Bronchial epithelial cell (primary cell): ENCODE measurements at regions not wholly inside any gene's neighbourhood (a gene's known extent, or its start where the extent isn't known, plus 50 kb on each side); places are given as distances from the start of the nearest gene placed in this dataset.

ENCODE experiments used
- DNase-seq: peaks from one replicate; pipeline ENCODE4 v3.0.0-alpha.2; 2010; ENCODE audit warnings: low read depth
- FAIRE-seq: peaks from 2 replicates; lab custom pipeline; 2011; peaks lifted over from hg19 to GRCh38; lab: Jason Lieb, UNC
- H3K27me3 ChIP-seq: 2 replicates; pipeline ENCODE4 v1.5.1; 2011; ENCODE audit warnings: low read length; ENCODE audit not compliant: control insufficient read depth, insufficient read depth
- H3K36me3 ChIP-seq: 2 replicates; pipeline ENCODE4 v1.5.1; 2011; ENCODE audit warnings: low read length; ENCODE audit not compliant: control insufficient read depth, insufficient read depth
- H3K4me3 ChIP-seq: 2 replicates; pipeline ENCODE4 v1.5.1; 2011; ENCODE audit warnings: mild to moderate bottlenecking, low read depth, low read length, control low read depth
- TF ChIP-seq, protein P1 (sequence below): IDR thresholded peaks from 2 replicates; pipeline ENCODE4 v1.5.1; 2011; ENCODE audit warnings: mild to moderate bottlenecking, moderate library complexity, low read length, control low read depth, inconsistent platforms; ENCODE audit not compliant: insufficient read depth, severe bottlenecking

DNA sequence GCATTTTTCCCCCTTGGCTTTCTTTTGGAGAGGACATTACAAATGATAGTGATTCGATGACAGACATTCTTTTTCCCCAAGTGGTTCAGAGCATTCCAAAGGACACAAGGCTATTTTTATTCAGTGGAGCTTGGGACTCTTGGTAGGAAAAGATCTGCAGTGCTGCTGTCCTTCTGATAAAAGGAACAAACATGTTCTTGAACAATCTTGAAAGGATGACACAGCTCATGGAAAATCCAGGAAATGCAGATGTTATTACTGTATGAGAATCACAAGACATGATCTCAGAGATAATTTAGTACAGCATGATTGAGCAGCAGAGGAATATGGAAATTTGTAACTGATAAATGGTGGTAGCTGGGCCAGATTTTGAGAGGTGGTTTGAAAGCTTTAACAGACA is 96.2 kb upstream of the RFC3 start:
- Histone ChIP-seq H3K27me3 (no peaks in the 10 kb centered on the region), H3K36me3 (no peaks in the 10 kb centered on the region), H3K4me3 (no peak overlapping the region)
- TF ChIP-seq, protein P1, sequence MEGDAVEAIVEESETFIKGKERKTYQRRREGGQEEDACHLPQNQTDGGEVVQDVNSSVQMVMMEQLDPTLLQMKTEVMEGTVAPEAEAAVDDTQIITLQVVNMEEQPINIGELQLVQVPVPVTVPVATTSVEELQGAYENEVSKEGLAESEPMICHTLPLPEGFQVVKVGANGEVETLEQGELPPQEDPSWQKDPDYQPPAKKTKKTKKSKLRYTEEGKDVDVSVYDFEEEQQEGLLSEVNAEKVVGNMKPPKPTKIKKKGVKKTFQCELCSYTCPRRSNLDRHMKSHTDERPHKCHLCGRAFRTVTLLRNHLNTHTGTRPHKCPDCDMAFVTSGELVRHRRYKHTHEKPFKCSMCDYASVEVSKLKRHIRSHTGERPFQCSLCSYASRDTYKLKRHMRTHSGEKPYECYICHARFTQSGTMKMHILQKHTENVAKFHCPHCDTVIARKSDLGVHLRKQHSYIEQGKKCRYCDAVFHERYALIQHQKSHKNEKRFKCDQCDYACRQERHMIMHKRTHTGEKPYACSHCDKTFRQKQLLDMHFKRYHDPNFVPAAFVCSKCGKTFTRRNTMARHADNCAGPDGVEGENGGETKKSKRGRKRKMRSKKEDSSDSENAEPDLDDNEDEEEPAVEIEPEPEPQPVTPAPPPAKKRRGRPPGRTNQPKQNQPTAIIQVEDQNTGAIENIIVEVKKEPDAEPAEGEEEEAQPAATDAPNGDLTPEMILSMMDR = no peak
- no peak for FAIRE-seq
- DNase-seq = peak; percentile 74

DNA sequence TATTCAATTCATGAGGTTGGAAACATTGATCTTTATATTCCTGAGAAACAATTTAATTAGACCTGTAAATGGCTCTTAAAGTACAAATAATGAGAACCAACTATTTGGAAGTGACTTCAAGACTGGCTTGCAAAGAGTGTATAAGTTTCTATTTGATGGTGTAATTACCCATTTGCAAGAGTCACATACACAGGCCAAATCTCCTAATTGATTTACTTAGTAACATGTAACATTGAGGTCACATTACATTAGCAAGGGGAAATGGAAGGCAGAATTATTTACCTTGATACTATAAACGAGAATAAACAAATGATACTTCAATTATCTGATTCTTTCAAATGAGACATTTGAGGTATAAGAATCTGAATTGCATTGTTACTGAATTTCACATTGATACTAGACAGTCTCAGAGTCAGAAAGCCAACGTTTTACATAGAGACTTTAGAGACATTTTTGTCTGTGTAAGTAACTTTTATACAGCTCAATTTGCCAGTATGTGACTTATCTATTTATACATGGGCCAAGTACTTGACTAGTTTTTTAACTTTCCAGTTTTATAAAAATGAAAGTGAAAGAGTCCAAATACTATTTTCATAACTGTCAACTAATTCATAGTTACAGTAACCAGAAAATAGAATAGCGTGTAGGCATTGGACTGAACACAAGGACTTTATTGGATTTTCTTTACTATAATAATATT is 95.6 kb upstream of the RFC3 start:
- Histone ChIP-seq H3K36me3 (no peaks in the 10 kb centered on the region), H3K4me3 (no peak overlapping the region), H3K27me3 (no peaks in the 10 kb centered on the region)
- DNase-seq (no peak), FAIRE-seq (no peak)
- TF ChIP-seq, protein P1 = no peak

- H3K4me3 ChIP-seq = no peak overlapping the region
- no peaks in the 10 kb centered on the region for H3K27me3 ChIP-seq
- DNase-seq = no peak
- no peaks in the 10 kb centered on the region for H3K36me3 ChIP-seq
- TF ChIP-seq, protein P1 = no peak
- FAIRE-seq = no peak
Measured at GRCh38 chr13:33723365-33723764, 94.6 kb upstream of the RFC3 start.

DNA sequence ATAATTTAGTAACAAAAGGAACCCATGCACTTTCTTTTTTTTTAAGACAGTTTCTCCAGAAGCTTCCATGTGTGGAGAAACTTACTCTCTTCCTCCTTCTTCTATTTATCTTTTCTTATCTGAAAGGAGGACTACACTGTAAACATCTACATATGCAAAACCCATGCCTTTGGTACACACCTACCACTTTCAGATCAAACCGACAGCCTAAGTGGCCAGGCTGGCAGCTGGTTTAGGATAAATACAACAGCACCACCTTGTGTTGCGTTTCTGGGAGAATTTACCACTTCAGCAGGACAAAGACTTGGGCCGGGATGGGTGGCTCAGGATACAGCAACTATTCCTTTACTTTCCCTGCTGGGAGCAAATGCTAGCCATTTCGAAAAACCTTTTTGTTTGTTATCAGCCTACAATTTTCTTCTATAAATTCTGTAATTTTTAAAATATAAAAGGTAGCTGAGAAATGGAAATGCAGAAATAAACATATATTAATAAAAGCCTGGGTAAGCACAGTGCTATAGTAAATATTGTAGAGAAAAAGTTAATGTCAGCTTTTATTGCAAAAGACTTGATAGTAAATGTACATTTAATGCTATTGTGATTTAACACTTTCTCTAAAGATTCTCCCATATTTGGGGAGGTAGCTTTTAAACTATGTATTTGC is 94.0 kb upstream of the RFC3 start:
- TF ChIP-seq, protein P1 = peak; percentile 77
- FAIRE-seq = peak; percentile 36
- DNase-seq = peak; percentile 78

GRCh38 chr13:33725340-33725739 is 92.6 kb upstream of the RFC3 start:
- H3K4me3 ChIP-seq = no peak overlapping the region
- TF ChIP-seq, protein P1 = no peak
- FAIRE-seq = no peak
- no peak for DNase-seq
- H3K36me3 ChIP-seq = no peaks in the 10 kb centered on the region
- no peaks in the 10 kb centered on the region for H3K27me3 ChIP-seq

More for the DNA sequence above, 94.0 kb upstream of the RFC3 start:
- H3K36me3 ChIP-seq = no peaks in the 10 kb centered on the region
- no peaks in the 10 kb centered on the region for H3K27me3 ChIP-seq
- H3K4me3 ChIP-seq = no peak overlapping the region
